ENCODE measurements at regions not wholly inside any gene's neighbourhood (a gene's known extent, or its start where the extent isn't known, plus 50 kb on each side); places are given as distances from the start of the nearest gene placed in this dataset.

- no peak for TF ChIP-seq CTCF (IDR thresholded peaks at IDR 0.05)
- no peak for TF ChIP-seq POLR2A (IDR thresholded peaks at IDR 0.05)
Measured at GRCh38 chr15:70149667-70150404, 52.1 kb upstream of the TLE3 start.
